ENCODE measurements at regions not wholly inside any gene's neighbourhood (a gene's known extent, or its start where the extent isn't known, plus 50 kb on each side); places are given as distances from the start of the nearest gene placed in this dataset.

GRCh38 chr10:3948843-3949242 lies 163.8 kb upstream of the KLF6 start:
- intact Hi-C loops (cut with DNase I; ENCODE audit: low total_unique reads), result no loop called here
- no peak for DNase-seq

GRCh38 chr10:3946234-3947229 lies 161.5 kb upstream of the KLF6 start:
- Histone ChIP-seq H3K36me3 (ENCODE audit: low read depth, missing control alignments) (no peaks in the 10 kb centered on the region), H3K27me3 (no peaks in the 10 kb centered on the region), H3K4me3 (no peak overlapping the region), H3K9me3 (no peaks in the 10 kb centered on the region), H3K4me1 (no peaks in the 10 kb centered on the region), H3K27ac (no peak overlapping the region)
- TF ChIP-seq CTCF (IDR thresholded peaks at IDR 0.05) (no peak), POLR2A (IDR thresholded peaks at IDR 0.05) (no peak)
- no peak for DNase-seq
- 89 to 90% methylated on average over 9 of the region's 9 CpGs for WGBS, 2 donors
- intact Hi-C loops (cut with DNase I; ENCODE audit: low total_unique reads), result no loop called here

More at GRCh38 chr10:3948843-3949242, 163.8 kb upstream of the KLF6 start:
- H3K36me3 ChIP-seq (ENCODE audit: low read depth, missing control alignments), result no peaks in the 10 kb centered on the region
- TF ChIP-seq CTCF (IDR thresholded peaks at IDR 0.05), result no peak
- TF ChIP-seq POLR2A (IDR thresholded peaks at IDR 0.05), result no peak
- H3K27me3 ChIP-seq, result no peaks in the 10 kb centered on the region
- no peak overlapping the region for H3K4me3 ChIP-seq
- 61 to 72% methylated on average over 9 of the region's 9 CpGs for WGBS, 2 donors
- no peaks in the 10 kb centered on the region for H3K4me1 ChIP-seq
- H3K27ac ChIP-seq, result no peak overlapping the region
- H3K9me3 ChIP-seq, result no peaks in the 10 kb centered on the region

- DNase-seq, result no peak
- intact Hi-C loops (cut with DNase I; ENCODE audit: low total_unique reads), result no loop called here
- Histone ChIP-seq H3K27me3 (no peaks in the 10 kb centered on the region), H3K4me3 (no peak overlapping the region), H3K4me1 (no peaks in the 10 kb centered on the region), H3K9me3 (no peaks in the 10 kb centered on the region), H3K27ac (no peak overlapping the region), H3K36me3 (ENCODE audit: low read depth, missing control alignments) (no peaks in the 10 kb centered on the region)
- no peak for TF ChIP-seq CTCF (IDR thresholded peaks at IDR 0.05)
- TF ChIP-seq POLR2A (IDR thresholded peaks at IDR 0.05), result no peak
- 81 to 87% methylated on average over 5 of the region's 5 CpGs for WGBS, 2 donors
Observed at GRCh38 chr10:3945026-3945425, 160.0 kb upstream of the KLF6 start.

GRCh38 chr10:3944591-3944990 lies 159.6 kb upstream of the KLF6 start:
- DNase-seq, result no peak
- H3K4me1 ChIP-seq, result no peaks in the 10 kb centered on the region
- intact Hi-C loops (cut with DNase I; ENCODE audit: low total_unique reads), result no loop called here
- no peak overlapping the region for H3K27ac ChIP-seq
- TF ChIP-seq CTCF (IDR thresholded peaks at IDR 0.05) (no peak), POLR2A (IDR thresholded peaks at IDR 0.05) (no peak)
- H3K36me3 ChIP-seq (ENCODE audit: low read depth, missing control alignments), result no peaks in the 10 kb centered on the region
- no peaks in the 10 kb centered on the region for H3K27me3 ChIP-seq
- no peaks in the 10 kb centered on the region for H3K9me3 ChIP-seq
- no peak overlapping the region for H3K4me3 ChIP-seq
- 94 to 95% methylated on average over 2 of the region's 2 CpGs for WGBS, 2 donors

Measured in testis (tissue), 2 donors.